Stimulated activated CD4-positive, alpha-beta T cell treated with anti-CD3 and anti-CD28 coated beads, Interleukin-2, amount 100 ng/mL, for 24 hours (primary cell): ENCODE measurements at regions not wholly inside any gene's neighbourhood (a gene's known extent, or its start where the extent isn't known, plus 50 kb on each side); places are given as distances from the start of the nearest gene placed in this dataset.

Experiments
- DNase-seq, 2 donors: peaks; one replicate each; pipeline ENCODE4 v3.0.0-alpha.2; 2020

DNA sequence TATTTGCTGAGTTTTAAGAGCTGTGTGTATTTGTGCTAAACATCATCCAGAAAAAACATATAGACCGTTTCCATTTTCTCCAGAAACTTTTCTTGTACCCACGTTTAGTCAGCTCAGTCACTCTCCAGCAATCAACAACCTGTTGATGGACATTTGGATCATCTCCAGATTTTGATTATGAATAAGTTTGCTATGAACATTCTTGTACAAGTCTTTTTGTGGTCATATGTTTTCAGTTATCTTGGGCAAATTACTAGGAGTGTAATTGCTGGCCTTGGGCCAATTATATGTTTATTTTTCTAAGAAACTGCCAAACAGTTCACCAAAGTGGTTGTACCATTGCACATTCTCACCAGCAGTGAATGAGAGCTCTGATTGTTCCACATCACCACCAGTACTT lies 221.8 kb downstream of the CENPF start:
- no peak for DNase-seq

DNA sequence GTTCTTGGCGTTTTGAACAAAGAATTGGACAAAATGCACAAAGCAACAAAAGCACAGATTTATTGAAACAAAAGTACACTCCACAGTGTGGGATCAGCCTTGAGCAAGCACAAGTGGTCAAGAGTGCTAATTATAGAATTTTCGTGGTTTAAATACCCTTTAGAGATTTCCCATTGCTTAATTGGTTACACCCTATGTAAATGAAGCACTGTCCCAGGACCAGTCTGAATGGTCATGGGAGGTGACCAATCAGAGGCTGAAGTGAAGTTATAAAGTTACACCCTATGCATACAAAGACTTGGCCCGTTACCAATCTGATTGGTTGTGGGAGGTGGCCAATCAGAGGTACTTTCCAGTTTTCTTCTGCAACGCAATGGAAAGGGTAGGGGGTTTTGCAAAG lies 223.6 kb downstream of the CENPF start:
- no peak for DNase-seq

DNA sequence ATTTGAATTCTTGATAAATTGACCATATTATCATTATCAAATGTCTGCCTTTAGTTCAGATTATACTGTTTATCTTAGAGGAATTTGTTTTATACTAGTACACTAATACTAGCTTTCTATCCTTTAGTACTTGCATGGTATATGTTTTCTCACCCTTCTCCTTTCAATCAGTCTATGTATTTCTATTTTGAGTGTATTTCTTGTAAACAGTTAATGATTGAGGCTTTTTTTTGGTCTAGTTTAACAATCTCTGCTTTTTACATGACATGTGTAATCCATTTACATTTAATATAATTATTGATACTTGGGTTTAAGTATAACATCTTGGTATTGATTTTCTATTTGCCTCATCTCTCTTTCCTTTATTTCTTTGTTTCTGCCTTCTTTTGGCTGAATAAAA lies 224.9 kb downstream of the CENPF start:
- no peak for DNase-seq

DNA sequence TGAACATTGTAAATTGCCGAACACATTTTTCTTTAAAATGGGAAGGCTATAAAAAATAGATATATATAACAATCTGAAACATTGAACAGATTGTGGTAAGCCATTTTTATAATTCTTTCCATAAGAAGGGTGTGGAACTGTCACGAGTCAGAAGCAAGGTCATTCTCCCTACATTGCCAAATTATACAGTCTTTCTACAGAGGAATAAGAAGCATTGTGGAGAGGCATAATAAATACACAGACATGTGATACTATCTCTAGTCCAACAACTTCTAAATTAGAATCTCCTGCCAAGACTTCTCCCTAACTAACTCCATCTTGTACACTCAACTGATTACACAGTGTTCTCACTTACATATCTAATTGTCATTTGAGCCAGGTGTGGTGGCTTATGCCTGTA lies 227.9 kb downstream of the CENPF start:
- no peak for DNase-seq

DNA sequence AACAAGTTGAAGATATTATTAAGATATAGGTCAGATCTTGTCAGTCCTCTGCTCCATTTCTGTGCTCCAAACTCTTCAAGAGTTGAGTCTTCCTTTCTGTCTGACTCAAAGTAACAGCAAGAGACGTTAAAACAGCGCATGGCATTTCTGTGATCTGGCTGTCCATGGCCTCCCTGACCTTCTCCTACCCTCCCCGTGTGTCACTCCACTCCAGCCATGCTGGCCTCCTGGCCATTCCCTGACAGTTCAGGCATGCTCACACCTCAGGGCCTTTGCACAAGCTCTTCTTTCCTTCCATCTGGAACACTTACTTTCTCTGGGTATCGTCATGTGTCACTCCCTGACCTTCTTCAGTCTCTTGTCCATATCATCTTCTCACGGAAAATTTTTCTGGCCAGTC lies 229.0 kb downstream of the CENPF start:
- no peak for DNase-seq

DNA sequence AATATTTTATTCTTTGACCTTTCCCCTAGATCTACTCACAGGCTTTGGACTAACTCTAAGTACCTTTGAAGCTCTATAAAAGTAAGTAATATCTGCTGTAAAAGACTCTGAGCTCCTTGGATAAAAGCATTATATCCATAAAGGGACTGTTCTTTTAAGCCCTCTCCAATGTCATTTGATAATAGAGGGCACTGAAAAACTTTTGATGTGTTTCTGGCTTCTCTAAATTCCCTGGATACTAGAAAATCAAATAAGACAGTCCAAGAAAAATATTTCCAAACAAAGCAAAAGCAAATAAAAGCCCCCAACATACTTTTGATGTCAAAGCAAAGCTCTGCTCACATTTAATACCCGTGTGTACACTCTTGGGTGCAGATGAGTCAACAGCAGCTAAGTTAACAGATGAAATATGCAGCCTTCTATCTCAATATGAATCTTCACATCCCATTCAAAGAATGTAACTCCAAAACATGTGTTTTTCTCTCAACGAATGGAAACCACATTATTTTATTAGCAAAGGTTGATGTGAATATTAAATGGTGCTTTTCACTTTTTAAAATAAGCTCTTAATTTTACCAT lies 230.3 kb downstream of the CENPF start:
- DNase-seq = no peak

DNA sequence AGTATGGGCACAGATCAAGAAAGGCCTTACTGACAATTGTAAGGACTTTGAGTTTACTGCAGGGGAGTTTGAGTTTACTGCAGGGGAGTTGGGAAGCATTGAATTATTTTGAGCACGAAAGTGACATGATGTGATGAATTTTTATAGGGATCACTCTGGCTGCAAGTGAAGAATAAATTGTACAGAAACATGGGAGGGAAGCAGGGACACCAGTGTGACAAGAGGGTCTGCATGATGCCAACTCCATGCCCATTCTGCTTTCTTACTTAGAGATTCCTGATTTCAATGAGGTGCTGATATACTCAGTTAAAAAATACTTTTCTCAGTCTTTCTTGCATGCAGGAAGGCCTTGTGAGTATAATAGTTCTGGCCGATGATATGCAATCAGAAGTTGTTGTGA lies 234.4 kb downstream of the CENPF start:
- no peak for DNase-seq

DNA sequence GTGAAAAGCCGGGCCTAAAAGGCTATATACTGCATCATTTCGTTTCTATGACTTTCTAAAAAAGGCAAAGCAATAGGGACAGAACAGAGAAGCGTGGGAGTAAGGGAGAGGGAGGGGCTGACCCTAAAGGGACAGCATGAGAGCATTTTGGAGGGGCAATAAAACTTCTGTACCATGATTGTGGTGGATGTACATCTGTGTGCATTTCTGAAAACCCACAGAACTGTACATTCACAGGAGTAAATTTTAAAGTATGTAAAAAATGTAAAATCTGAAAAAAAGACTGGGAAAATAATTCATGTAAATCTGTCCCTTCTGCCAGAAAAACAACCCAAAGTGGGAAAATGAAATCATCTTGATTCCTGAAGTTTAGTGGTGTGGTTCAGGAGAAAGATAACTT lies 235.4 kb downstream of the CENPF start:
- DNase-seq = no peak

DNA sequence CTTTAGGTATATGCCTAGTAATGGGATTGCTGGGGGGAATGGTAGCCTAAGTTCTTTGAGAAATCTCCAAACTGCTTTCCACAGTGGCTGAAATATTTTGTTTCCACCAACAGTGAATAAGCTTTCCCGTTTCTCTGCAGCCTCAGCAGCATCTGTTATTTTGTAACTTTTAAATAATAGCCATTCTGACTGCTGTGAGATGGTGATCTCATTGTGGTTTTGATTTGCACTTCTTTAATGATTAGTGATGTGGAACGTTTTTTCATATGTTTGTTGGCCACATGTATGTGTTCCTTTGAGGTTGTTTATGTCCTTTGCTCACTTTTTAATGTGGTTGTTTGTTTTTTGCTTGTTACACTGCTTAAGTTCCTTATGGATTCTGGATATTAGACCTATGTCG lies 237.4 kb downstream of the CENPF start:
- no peak for DNase-seq

DNA sequence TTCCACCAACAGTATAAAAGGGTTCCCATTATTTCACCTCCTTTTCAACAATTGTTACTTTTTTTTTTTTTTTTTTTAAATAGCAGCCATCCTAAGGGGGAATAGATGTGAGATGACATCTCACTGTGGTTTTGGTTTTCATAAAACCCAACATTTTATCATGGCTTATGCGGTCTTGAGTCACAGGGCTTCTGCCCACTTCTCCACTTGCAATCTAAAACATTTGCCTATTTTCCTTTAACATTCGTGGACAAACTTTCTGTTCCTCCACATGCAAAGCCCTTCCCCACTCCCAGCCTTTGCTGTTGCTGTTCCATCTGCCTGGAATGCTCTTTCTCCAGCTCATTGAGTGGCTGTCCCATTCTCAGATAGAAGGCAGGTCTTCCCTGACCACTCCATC lies 239.7 kb upstream of the KCNK2 start:
- DNase-seq = no peak

DNA sequence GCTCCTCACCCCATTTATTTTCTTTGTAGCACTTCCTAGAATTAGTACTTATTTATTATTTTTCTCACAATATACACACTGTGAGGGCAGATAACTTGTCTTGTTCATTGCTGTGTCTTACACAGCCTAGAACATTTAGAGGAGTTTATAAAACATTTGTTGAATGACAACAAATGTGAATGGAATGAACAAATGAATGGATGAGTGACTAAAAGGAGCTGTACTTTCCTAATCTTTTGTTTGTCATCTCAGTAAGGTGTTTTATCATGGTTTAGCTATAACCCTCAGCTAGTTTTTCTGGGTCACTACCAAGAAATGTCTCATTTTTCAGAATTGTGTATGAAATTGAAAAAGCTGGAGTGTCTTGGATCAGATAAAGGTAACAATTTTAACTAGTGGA lies 239.3 kb upstream of the KCNK2 start:
- no peak for DNase-seq

DNA sequence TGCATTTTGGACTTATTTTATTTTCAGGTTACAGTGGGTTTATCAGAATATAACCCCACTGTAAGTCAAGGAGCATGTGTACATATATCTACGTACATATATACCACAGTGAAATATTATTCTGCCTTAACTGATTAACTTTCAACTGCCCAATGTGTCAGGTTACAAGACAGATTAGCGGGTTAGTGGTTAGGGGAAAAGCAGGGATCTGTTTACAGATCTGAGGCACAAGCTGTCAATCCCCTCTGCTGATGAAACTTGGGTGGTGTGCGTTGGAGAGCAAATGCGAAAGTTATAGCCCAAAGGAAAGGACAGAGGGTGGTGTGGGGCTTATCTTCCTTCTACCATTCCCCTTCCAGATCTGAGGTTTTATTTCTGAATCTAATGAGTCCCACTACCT lies 238.2 kb upstream of the KCNK2 start:
- DNase-seq = no peak

DNA sequence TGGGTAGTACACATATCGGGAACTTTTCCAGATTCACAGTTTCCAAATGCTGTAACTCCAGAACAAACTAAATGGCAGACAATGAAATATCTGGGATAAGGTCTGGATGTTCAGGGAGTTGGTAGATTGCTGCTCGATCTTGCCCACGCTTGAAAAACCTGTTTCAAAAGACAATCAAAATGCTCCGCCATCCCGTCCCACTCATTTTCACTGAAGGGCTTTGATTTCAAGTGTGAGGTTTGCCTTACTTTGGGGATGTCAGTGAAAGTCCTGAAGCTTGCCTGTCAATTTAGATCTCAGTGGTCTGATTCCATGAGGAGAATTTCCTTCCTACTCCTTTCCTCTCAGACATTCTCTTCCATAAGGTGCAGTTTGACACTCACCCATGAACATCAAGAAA lies 236.3 kb upstream of the KCNK2 start:
- DNase-seq = no peak

DNA sequence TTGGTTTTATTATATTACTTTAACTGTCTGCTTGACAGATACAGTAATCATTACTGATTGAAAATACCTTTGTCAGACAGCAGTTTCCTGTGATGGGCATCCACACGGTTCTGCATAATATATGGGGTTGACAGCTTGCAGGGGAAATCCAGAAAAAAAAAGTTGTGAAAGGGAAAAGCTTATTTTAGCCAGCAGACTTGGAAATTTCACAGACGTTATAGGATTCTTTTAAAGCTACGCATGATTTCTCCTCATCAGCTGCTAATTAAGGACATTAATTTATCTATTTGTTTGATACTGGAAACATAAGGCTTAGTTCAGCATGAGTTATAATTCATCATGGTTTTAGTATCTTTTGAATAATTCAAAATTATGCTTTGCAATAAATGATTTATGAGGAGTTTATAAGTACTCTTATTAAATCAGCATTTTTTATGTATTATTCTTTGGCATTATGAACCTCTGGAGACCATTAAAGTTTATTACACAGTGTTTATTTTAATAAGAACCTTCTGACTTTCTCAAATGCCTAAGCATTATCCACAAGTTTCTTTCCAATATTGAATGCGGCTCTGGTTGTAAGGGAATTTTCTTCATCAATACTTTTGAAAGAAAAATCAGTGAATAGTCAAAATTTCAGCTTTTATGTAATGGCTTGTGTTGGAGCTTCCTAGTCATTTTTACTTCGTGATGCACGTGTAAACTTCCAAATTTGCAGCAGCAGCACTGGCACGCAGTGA lies 235.3 kb upstream of the KCNK2 start:
- no peak for DNase-seq

DNA sequence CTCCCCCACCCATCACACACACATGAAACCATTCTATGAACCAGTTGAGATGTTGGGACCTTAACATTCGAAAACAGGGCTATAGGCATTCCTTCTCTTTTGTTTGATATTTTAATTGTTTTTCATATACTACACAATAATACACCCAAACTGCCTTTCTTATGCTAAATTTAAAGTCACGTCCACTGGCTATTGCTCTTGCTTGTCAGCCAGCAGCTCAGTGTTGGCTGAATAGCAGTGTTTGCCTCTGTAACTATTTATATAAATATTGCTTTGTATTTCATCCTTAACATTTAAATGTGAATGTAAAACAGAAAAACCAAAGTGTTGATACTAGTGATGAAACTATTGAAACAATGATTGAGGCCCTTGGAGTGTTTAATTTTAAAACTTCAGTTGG lies 234.4 kb upstream of the KCNK2 start:
- no peak for DNase-seq

DNA sequence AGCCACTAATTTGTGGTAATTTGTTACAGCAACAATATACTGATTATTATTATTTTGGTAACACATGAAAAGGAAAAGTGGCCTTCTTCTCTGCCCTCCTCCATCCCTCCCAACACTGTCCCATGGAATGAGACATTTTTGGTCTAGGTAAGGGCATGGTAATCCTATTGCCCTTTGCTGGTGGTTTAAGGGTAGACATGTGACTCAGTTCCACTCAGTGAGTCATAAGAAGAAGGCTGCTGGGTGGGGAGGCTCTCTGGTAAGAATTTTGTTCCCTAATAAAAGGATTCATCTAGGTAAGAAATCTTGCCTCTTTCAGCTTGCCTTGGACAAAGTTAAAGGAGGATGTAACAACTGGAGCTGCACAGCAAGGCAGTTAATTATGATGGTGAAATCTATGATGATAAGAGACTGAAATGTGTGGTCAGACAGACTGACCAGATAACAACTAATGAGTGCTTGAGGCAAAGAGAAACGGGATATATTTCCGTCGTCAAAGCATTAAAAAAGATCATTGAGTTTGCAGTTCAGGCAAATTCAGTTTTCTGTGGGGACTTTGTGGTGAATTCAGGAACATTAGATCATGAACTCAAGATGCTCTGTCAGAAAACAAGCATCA lies 232.0 kb upstream of the KCNK2 start:
- DNase-seq = no peak

DNA sequence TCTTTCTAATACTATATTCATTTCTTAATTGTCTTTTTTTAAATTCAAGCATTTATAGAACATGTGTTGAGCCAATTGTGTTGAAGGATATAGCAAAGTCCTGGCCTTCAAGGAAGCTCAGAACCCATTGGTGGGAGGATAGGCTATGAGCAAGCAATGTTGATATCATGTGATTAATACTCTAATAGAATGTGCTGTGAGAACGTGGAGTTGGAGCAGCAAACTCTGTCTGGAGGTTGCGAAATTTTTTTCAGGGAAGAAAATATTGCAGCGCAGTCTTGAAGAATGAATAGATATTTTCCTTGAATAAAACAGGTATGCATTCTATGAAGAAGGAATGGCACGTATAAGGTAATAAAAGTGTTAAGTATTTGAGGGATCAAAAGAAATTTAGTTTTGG lies 229.2 kb upstream of the KCNK2 start:
- DNase-seq = no peak

DNA sequence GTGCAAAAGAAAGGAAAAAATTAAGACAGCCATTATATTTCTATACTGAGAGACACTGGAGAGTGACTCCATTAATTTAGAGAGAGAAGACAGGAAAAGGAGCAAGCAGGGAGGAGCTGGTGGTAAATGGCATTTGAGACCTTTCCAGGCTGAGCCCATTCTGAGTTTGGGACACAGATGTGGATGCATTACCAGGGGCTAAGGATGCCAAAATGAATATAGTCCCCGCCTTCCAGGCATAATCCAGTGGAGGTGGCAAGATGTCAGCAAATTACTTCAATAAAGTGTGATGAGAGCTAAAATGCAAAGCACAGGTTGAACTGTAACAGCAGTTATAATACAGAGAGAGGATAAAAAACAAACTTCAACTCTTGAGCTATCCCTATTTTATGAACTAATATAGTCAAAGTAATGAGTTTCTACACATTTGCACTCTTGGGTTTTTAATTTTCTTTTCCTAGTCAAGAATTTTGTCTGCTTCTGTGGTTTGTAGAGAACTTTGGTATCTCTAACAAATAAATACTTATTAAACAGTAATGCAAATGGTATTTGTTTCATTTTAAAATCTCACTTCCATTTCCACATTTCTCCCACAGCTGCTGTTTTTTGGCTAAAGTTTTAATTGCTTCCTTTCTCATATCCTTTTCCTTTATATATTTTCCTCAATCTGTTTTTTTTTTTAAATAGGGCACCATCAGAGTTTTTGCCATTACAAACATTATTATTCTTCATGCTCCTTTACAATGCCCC lies 228.2 kb upstream of the KCNK2 start:
- DNase-seq = no peak

DNA sequence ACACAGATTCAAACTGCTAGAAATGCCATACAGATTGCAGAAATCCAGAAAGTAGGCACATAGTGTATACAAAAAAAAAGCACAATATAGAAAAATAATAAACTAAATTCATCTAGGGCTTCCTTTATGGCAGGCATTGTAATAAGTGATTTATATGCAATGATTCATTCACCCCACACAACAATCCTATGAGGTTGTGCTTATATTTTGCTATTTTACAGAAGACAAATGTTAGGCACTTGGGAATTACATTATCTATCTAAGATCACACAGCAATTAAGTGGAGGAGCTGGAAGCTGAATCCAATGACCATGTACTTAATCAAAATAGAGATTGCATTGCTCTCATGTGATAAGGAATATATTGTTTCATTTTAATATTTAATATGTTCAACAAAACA lies 225.7 kb upstream of the KCNK2 start:
- DNase-seq = no peak

DNA sequence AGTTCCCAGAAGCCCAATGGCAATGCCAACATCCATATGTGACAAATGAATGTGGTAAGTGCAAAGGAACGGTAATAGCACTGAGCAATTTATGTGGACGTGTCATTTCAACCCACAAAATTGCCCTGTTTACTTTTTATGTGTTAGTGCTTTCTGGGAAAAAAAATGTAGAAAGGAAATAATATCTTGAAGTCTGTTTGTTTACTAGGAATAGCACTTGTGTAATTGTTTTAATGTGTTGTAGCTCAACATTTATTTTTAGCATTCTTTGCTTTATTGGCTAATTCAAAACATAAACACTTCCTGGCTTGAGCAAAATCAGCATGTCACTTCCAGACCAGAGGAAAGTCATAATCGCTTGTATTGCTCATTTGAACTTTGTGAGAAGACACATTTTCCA lies 224.8 kb upstream of the KCNK2 start:
- no peak for DNase-seq

DNA sequence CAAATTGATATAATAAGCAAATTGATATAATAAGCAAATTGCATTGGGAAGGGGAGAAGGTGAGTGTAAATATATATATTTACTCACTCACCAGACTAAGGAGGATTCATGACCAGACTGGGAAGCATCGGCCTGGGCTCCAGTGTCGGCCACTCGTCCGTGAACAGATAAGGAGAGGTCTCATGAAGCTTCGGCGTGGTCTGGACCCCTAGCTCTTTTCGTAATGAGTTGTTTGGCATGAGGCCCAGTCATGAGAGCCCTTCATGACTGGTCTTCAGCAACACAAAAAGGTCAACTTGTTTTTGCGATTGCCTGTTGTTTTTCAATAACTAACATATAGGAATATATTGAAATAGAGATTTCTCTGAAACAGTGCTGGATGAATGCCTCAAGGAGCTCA lies 222.9 kb upstream of the KCNK2 start:
- no peak for DNase-seq

DNA sequence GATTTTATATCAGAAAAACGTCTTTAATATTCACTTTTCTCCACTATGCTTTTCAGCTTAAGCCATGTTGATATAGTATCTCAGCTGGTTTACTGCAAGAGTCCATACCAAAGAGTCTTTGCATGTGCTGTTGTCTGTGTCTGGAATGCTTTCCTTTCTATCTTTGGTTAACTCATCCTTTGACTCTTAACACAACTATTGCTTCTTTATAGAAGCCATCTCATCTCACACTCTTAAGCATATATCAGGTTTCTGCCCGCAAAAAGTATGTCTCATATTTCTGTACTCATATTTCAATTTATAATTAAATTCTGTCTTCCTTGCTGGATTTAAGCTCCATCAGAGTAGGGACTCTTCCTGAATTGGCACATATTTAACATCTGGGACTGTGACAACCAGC lies 220.9 kb upstream of the KCNK2 start:
- no peak for DNase-seq

DNA sequence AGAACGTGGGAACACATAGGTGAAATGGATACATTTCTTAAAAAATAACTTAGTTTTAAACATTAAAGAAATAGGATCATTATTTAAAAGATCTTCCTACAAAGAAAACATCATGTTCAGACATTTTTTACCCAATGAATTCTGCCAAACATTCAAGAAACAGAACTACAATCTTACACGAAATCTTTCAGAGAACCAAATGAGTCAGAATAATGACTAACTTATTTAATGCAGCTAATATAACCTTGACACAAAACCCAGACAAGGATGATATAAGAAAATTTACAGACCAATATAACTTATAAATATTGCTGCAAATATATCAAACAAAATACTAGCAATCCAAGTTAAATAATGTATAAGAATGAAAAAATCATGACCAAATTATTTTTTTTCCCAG lies 220.1 kb upstream of the KCNK2 start:
- DNase-seq = no peak
